GM12874 (cell line): ENCODE measurements at regions not wholly inside any gene's neighbourhood (a gene's known extent, or its start where the extent isn't known, plus 50 kb on each side); places are given as distances from the start of the nearest gene placed in this dataset.
A peak's percentile ranks its signal among the peaks of the same experiment; 100 is the strongest.

Experiments
- TF ChIP-seq, protein P1 (sequence below): IDR thresholded peaks from 2 replicates; pipeline ENCODE4 v1.5.1; 2011; ENCODE audit warnings: low read depth, mild to moderate bottlenecking, control low read depth, low read length, moderate library complexity; ENCODE audit not compliant: insufficient read depth

DNA sequence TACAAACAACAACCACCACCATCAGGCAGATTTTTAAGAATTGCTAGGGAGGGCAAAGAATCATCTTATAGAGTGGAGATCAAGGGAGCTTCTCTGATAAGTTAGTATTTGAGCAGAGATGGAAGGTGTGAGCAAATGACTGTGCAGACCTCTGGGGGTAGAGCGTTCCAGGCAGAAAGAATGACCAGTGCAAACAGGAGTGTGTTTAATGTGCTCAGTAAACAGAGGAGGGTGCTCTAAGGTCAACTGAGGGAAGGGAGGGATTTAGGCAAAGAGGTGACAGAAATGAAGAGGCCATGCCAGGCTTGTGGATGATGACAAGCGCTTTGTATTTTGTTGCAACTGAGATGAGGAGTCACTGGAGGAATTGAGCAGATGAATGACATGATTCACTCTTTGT is 172.5 kb upstream of the GJB5 start:
- TF ChIP-seq, protein P1, sequence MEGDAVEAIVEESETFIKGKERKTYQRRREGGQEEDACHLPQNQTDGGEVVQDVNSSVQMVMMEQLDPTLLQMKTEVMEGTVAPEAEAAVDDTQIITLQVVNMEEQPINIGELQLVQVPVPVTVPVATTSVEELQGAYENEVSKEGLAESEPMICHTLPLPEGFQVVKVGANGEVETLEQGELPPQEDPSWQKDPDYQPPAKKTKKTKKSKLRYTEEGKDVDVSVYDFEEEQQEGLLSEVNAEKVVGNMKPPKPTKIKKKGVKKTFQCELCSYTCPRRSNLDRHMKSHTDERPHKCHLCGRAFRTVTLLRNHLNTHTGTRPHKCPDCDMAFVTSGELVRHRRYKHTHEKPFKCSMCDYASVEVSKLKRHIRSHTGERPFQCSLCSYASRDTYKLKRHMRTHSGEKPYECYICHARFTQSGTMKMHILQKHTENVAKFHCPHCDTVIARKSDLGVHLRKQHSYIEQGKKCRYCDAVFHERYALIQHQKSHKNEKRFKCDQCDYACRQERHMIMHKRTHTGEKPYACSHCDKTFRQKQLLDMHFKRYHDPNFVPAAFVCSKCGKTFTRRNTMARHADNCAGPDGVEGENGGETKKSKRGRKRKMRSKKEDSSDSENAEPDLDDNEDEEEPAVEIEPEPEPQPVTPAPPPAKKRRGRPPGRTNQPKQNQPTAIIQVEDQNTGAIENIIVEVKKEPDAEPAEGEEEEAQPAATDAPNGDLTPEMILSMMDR = no peak

GRCh38 chr1:34587761-34588160 is 167.1 kb upstream of the GJB5 start:
- TF ChIP-seq, protein P1 = no peak

GRCh38 chr1:34590211-34590623 is 164.6 kb upstream of the GJB5 start:
- TF ChIP-seq, protein P1 = no peak

GRCh38 chr1:34591751-34592629 is 162.9 kb upstream of the GJB5 start:
- TF ChIP-seq, protein P1 = no peak

GRCh38 chr1:34597877-34598514 is 156.9 kb upstream of the GJB5 start:
- TF ChIP-seq, protein P1 = peak; percentile 97

- TF ChIP-seq, protein P1 = no peak
Measured at GRCh38 chr1:34602907-34603306, 151.9 kb upstream of the GJB5 start.

- TF ChIP-seq, protein P1 = no peak
Measured at GRCh38 chr1:34603594-34603993, 151.3 kb upstream of the GJB5 start.
